Endothelial cell (in vitro differentiated cells): ENCODE measurements at regions not wholly inside any gene's neighbourhood (a gene's known extent, or its start where the extent isn't known, plus 50 kb on each side); places are given as distances from the start of the nearest gene placed in this dataset.

Experiments
- DNase-seq: peaks from one replicate; pipeline ENCODE4 v3.0.0; 2021; ENCODE audit warnings: low spot score
- H3K27ac Mint-ChIP-seq: one replicate; pipeline ENCODE4 v1.8.0; 2021; ENCODE audit warnings: mixed read lengths, inconsistent platforms; ENCODE audit not compliant: unreplicated experiment
- H3K27me3 Mint-ChIP-seq: one replicate; pipeline ENCODE4 v1.8.0; 2021; ENCODE audit warnings: mild to moderate bottlenecking, moderate library complexity, mixed read lengths, inconsistent platforms; ENCODE audit not compliant: unreplicated experiment
- H3K36me3 Mint-ChIP-seq: one replicate; pipeline ENCODE4 v1.8.0; 2021; ENCODE audit warnings: mild to moderate bottlenecking, low read depth, mixed read lengths, inconsistent platforms; ENCODE audit not compliant: unreplicated experiment
- H3K4me1 Mint-ChIP-seq: one replicate; pipeline ENCODE4 v1.8.0; 2021; ENCODE audit warnings: mild to moderate bottlenecking, mixed read lengths, inconsistent platforms; ENCODE audit not compliant: unreplicated experiment
- H3K4me3 Mint-ChIP-seq: one replicate; pipeline ENCODE4 v1.8.0; 2021; ENCODE audit warnings: mild to moderate bottlenecking, mixed read lengths, inconsistent platforms; ENCODE audit not compliant: unreplicated experiment
- H3K9me3 Mint-ChIP-seq: one replicate; pipeline ENCODE4 v1.8.0; 2021; ENCODE audit warnings: mixed read lengths, inconsistent platforms; ENCODE audit not compliant: unreplicated experiment
- CTCF ChIP-seq: fragments of 200-600 bp; sonication (generic); IDR thresholded peaks from one replicate; pipeline ENCODE4 v1.5.0; 2021; ENCODE audit warnings: antibody characterized with exemption; ENCODE audit not compliant: unreplicated experiment

- no peak for TF ChIP-seq CTCF
- Mint-ChIP-seq H3K36me3 (no peaks in the 10 kb centered on the region), H3K4me3 (no peak overlapping the region), H3K9me3 (no peaks in the 10 kb centered on the region), H3K27me3 (peaks cover 3% of the 10 kb centered on the region), H3K27ac (no peak overlapping the region), H3K4me1 (peaks cover 7% of the 10 kb centered on the region)
- no peak for DNase-seq
Measured at GRCh38 chrX:39753293-39753996, 344.3 kb downstream of the BCOR start.

- no peak overlapping the region for H3K27ac Mint-ChIP-seq
- peaks cover 3% of the 10 kb centered on the region for H3K27me3 Mint-ChIP-seq
- TF ChIP-seq CTCF, result no peak
- peaks cover 11% of the 10 kb centered on the region for H3K4me1 Mint-ChIP-seq
- no peaks in the 10 kb centered on the region for H3K9me3 Mint-ChIP-seq
- no peak for DNase-seq
- H3K4me3 Mint-ChIP-seq, result no peak overlapping the region
- H3K36me3 Mint-ChIP-seq, result no peaks in the 10 kb centered on the region
Measured at GRCh38 chrX:39755143-39756032, 342.4 kb downstream of the BCOR start.

GRCh38 chrX:39756086-39756883 is 341.5 kb downstream of the BCOR start:
- Mint-ChIP-seq H3K4me1 (peaks cover 11% of the 10 kb centered on the region), H3K4me3 (no peak overlapping the region), H3K36me3 (no peaks in the 10 kb centered on the region), H3K27ac (no peak overlapping the region), H3K9me3 (no peaks in the 10 kb centered on the region), H3K27me3 (peaks cover 3% of the 10 kb centered on the region)
- no peak for TF ChIP-seq CTCF
- no peak for DNase-seq

DNA sequence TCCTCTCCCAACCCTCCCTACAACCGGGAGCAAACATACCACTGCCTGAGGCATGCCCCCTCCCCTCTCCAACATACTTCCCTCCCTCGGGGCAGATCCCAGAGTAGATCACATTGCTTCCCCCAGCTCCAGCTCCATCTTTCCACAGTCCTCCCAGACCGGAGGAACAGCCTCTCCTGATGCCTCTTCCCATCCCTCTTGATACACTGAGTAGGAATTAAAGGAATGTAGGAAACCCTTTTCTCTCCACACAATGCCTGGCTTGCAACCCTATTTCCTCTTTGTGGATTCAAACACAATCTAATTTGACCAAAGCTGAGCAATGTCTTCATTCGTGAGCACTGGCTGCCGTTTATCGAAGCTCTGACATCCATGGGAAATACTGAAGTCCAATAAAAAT is 339.8 kb downstream of the BCOR start:
- no peak overlapping the region for H3K27ac Mint-ChIP-seq
- no peaks in the 10 kb centered on the region for H3K9me3 Mint-ChIP-seq
- H3K4me3 Mint-ChIP-seq, result no peak overlapping the region
- no peak for TF ChIP-seq CTCF
- H3K27me3 Mint-ChIP-seq, result peaks cover 3% of the 10 kb centered on the region
- no peaks in the 10 kb centered on the region for H3K36me3 Mint-ChIP-seq
- peaks cover 11% of the 10 kb centered on the region for H3K4me1 Mint-ChIP-seq
- DNase-seq, result no peak
